SU-DHL-6 (cell line): ENCODE measurements at regions not wholly inside any gene's neighbourhood (a gene's known extent, or its start where the extent isn't known, plus 50 kb on each side); places are given as distances from the start of the nearest gene placed in this dataset.

Experiments
- H2AFZ ChIP-seq: fragments of 200-600 bp; sonication (generic); 2 replicates; pipeline ENCODE4 v1.6.1; 2014; ENCODE audit warnings: low read depth, mild to moderate bottlenecking, moderate library complexity, mixed read lengths, antibody characterized with exemption, low read length; ENCODE audit not compliant: severe bottlenecking
- H3F3A ChIP-seq: fragments of 200-600 bp; shearing (Covaris generic); 2 replicates; pipeline ENCODE4 v1.6.0; 2016; ENCODE audit warnings: antibody characterized with exemption, mild to moderate bottlenecking; ENCODE audit not compliant: insufficient read depth
- H3K27ac ChIP-seq: fragments of 200-600 bp; sonication (generic); 2 replicates; pipeline ENCODE4 v1.5.1; 2016; ENCODE audit warnings: low read depth, mild to moderate bottlenecking, low read length, moderate library complexity, mixed read lengths
- H3K27me3 ChIP-seq: fragments of 200-600 bp; sonication (generic), shearing (Covaris generic); 2 replicates; pipeline ENCODE4 v1.6.0; 2014; ENCODE audit warnings: mild to moderate bottlenecking, low read length
- H3K36me3 ChIP-seq: fragments of 200-600 bp; sonication (generic); 2 replicates; pipeline ENCODE4 v1.6.1; 2014; ENCODE audit warnings: mild to moderate bottlenecking, low read length, mixed read lengths
- H3K4me2 ChIP-seq: fragments of 300-600, 200-600 bp; shearing (Covaris generic), sonication (generic); 2 replicates; pipeline ENCODE4 v1.6.0; 2014; ENCODE audit warnings: low read length, low read depth, mild to moderate bottlenecking; ENCODE audit not compliant: poor library complexity, severe bottlenecking
- H3K4me3 ChIP-seq: fragments of 200-600 bp; sonication (generic); 2 replicates; pipeline ENCODE4 v1.5.1; 2014; ENCODE audit warnings: antibody characterized with exemption, low read length, mild to moderate bottlenecking, mixed read lengths; ENCODE audit not compliant: insufficient read depth, poor library complexity, severe bottlenecking
- H3K79me2 ChIP-seq: fragments of 200-600 bp; sonication (generic); 2 replicates; pipeline ENCODE4 v1.6.1; 2014; ENCODE audit warnings: mild to moderate bottlenecking, low read length, moderate library complexity; ENCODE audit not compliant: insufficient read depth
- H3K9ac ChIP-seq: fragments of 200-600 bp; sonication (generic); 2 replicates; pipeline ENCODE4 v1.7.0; 2014; ENCODE audit warnings: mild to moderate bottlenecking, low read length
- H3K9me2 ChIP-seq: fragments of 200-600 bp; sonication (generic); replicated peaks from 2 replicates; pipeline ENCODE4 v1.6.1; 2014; ENCODE audit warnings: low read length; ENCODE audit not compliant: insufficient read depth
- H3K9me3 ChIP-seq: fragments of 200-600 bp; sonication (generic); 2 replicates; pipeline ENCODE4 v1.6.1; 2014; ENCODE audit warnings: low read length, mixed read lengths; ENCODE audit not compliant: insufficient read depth
- H4K20me1 ChIP-seq: fragments of 200-600 bp; sonication (generic); 2 replicates; pipeline ENCODE4 v1.6.1; 2014; ENCODE audit warnings: low read depth, mild to moderate bottlenecking, antibody characterized with exemption, low read length, moderate library complexity, mixed read lengths
- CTCF ChIP-seq: fragments of 200-600 bp; sonication (generic); IDR thresholded peaks from one replicate; pipeline ENCODE4 v1.5.1; 2017; ENCODE audit warnings: antibody characterized with exemption, mild to moderate bottlenecking, low read length, moderate library complexity; ENCODE audit not compliant: insufficient read depth, poor library complexity, severe bottlenecking
- EZH2phosphoT487 ChIP-seq: fragments of 200-600 bp; sonication (generic), shearing (Covaris generic); conservative IDR thresholded peaks from 2 replicates; pipeline ENCODE4 v1.6.1; 2018; ENCODE audit warnings: mild to moderate bottlenecking, antibody characterized with exemption, low read length, moderate library complexity, mixed read lengths

GRCh38 chr2:239774933-239775622, 250.1 kb downstream of the NDUFA10 start:
- Histone ChIP-seq H3K9me3 (no peaks in the 10 kb centered on the region), H3K79me2 (no peaks in the 10 kb centered on the region), H3K4me2 (no peak overlapping the region), H3K9ac (no peak overlapping the region), H3K9me2 (no peaks in the 10 kb centered on the region), H3K36me3 (no peaks in the 10 kb centered on the region), H4K20me1 (no peaks in the 10 kb centered on the region), H3K27ac (no peak overlapping the region), H3K4me3 (no peak overlapping the region), H3K27me3 (no peaks in the 10 kb centered on the region), H2AFZ (no peak overlapping the region), H3F3A (no peaks in the 10 kb centered on the region)
- TF ChIP-seq EZH2phosphoT487 (no peak), CTCF (no peak)

- no peaks in the 10 kb centered on the region for H3K9me3 ChIP-seq
- no peaks in the 10 kb centered on the region for H4K20me1 ChIP-seq
- TF ChIP-seq EZH2phosphoT487, result no peak
- no peak for TF ChIP-seq CTCF
- H3K4me3 ChIP-seq, result no peak overlapping the region
- no peak overlapping the region for H2AFZ ChIP-seq
- H3K27ac ChIP-seq, result no peak overlapping the region
- no peak overlapping the region for H3K9ac ChIP-seq
- H3K9me2 ChIP-seq, result no peaks in the 10 kb centered on the region
- H3K36me3 ChIP-seq, result no peaks in the 10 kb centered on the region
- H3K27me3 ChIP-seq, result no peaks in the 10 kb centered on the region
- H3K4me2 ChIP-seq, result no peak overlapping the region
- H3F3A ChIP-seq, result no peaks in the 10 kb centered on the region
- no peaks in the 10 kb centered on the region for H3K79me2 ChIP-seq
Observed at GRCh38 chr2:239774142-239774462, 251.0 kb downstream of the NDUFA10 start.

- Histone ChIP-seq H3K79me2 (no peaks in the 10 kb centered on the region), H3K4me2 (no peak overlapping the region), H3K9me3 (no peaks in the 10 kb centered on the region), H3K27me3 (no peaks in the 10 kb centered on the region), H3K27ac (no peak overlapping the region), H3K36me3 (no peaks in the 10 kb centered on the region), H2AFZ (no peak overlapping the region), H4K20me1 (no peaks in the 10 kb centered on the region), H3K4me3 (no peak overlapping the region), H3F3A (no peaks in the 10 kb centered on the region), H3K9ac (no peak overlapping the region), H3K9me2 (no peaks in the 10 kb centered on the region)
- TF ChIP-seq CTCF, result no peak
- no peak for TF ChIP-seq EZH2phosphoT487
Observed at GRCh38 chr2:239773228-239774141, 251.7 kb downstream of the NDUFA10 start.
